ENCODE measurements at regions not wholly inside any gene's neighbourhood (a gene's known extent, or its start where the extent isn't known, plus 50 kb on each side); places are given as distances from the start of the nearest gene placed in this dataset.

DNA sequence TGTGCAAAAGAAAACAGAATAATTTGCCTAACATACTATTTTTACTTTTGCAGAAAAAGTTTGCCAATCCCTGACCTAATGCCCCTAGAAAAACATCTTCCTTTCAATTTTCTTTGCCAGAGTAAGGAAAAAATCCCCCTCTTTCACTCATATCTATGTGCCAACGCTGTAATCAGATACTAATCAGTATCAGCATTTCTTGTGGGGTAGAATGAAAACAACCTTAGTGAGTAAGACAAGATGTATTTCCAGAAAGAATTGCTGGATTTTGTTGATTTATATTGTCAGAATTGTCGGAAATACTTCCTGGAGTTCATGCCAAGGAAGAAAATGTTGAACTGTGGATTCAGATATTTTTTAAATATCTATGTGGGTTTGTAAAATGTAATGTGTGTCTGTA, 1893.8 kb downstream of the NCAM2 start:
- TF ChIP-seq, protein P1, sequence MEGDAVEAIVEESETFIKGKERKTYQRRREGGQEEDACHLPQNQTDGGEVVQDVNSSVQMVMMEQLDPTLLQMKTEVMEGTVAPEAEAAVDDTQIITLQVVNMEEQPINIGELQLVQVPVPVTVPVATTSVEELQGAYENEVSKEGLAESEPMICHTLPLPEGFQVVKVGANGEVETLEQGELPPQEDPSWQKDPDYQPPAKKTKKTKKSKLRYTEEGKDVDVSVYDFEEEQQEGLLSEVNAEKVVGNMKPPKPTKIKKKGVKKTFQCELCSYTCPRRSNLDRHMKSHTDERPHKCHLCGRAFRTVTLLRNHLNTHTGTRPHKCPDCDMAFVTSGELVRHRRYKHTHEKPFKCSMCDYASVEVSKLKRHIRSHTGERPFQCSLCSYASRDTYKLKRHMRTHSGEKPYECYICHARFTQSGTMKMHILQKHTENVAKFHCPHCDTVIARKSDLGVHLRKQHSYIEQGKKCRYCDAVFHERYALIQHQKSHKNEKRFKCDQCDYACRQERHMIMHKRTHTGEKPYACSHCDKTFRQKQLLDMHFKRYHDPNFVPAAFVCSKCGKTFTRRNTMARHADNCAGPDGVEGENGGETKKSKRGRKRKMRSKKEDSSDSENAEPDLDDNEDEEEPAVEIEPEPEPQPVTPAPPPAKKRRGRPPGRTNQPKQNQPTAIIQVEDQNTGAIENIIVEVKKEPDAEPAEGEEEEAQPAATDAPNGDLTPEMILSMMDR (IDR thresholded peaks at IDR 0.05): no peak
- no peak for TF ChIP-seq POLR2A (IDR thresholded peaks at IDR 0.05)
